A673 (cell line): ENCODE measurements at regions not wholly inside any gene's neighbourhood (a gene's known extent, or its start where the extent isn't known, plus 50 kb on each side); places are given as distances from the start of the nearest gene placed in this dataset.

Experiments
- EZH2 ChIP-seq: fragments of 200-600 bp; sonication (generic); IDR thresholded peaks from 2 replicates; pipeline ENCODE4 v1.6.1; 2017; ENCODE audit warnings: borderline replicate concordance, low read depth, mild to moderate bottlenecking, mixed read lengths, antibody characterized with exemption, low read length; ENCODE audit not compliant: poor library complexity, severe bottlenecking
- TF ChIP-seq, protein P1 (sequence below): fragments of 300-800, 200-600 bp; sonication (generic); conservative IDR thresholded peaks from 2 replicates; pipeline ENCODE4 v1.5.1; 2017; ENCODE audit warnings: low read depth, mild to moderate bottlenecking, antibody characterized with exemption, low read length, moderate library complexity, mixed read lengths

GRCh38 chr12:102746963-102747362 is 170.1 kb downstream of the PAH start:
- TF ChIP-seq EZH2: no peak
- TF ChIP-seq, protein P1, sequence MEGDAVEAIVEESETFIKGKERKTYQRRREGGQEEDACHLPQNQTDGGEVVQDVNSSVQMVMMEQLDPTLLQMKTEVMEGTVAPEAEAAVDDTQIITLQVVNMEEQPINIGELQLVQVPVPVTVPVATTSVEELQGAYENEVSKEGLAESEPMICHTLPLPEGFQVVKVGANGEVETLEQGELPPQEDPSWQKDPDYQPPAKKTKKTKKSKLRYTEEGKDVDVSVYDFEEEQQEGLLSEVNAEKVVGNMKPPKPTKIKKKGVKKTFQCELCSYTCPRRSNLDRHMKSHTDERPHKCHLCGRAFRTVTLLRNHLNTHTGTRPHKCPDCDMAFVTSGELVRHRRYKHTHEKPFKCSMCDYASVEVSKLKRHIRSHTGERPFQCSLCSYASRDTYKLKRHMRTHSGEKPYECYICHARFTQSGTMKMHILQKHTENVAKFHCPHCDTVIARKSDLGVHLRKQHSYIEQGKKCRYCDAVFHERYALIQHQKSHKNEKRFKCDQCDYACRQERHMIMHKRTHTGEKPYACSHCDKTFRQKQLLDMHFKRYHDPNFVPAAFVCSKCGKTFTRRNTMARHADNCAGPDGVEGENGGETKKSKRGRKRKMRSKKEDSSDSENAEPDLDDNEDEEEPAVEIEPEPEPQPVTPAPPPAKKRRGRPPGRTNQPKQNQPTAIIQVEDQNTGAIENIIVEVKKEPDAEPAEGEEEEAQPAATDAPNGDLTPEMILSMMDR: no peak
